GM12878 (cell line): ENCODE measurements at regions not wholly inside any gene's neighbourhood (a gene's known extent, or its start where the extent isn't known, plus 50 kb on each side); places are given as distances from the start of the nearest gene placed in this dataset.

Experiments used
- BCL11A ChIP-seq: IDR thresholded peaks from 2 replicates; pipeline ENCODE4 v1.6.1; 2011; ENCODE audit warnings: low read depth, low read length
- MYB ChIP-seq: fragments of 150-350 bp; IDR thresholded peaks from 2 replicates; pipeline ENCODE4 v1.6.1; 2014; ENCODE audit warnings: mild to moderate bottlenecking, low read depth, low read length, borderline replicate concordance
- POLR2A ChIP-seq: IDR thresholded peaks from 2 replicates; pipeline ENCODE4 v1.6.1; 2011; ENCODE audit warnings: low read depth, mild to moderate bottlenecking, low read length
- RAD21 ChIP-seq: IDR thresholded peaks from 2 replicates; pipeline ENCODE4 v1.6.1; 2011; ENCODE audit warnings: mild to moderate bottlenecking, low read depth, low read length, moderate library complexity; ENCODE audit not compliant: insufficient read depth
- RAD51 ChIP-seq: fragments of 450-650 bp; IDR thresholded peaks from 2 replicates; pipeline ENCODE4 v1.6.1; 2016; ENCODE audit warnings: moderate library complexity, mild to moderate bottlenecking, inconsistent platforms
- RB1 ChIP-seq: fragments of 450-650 bp; formaldehyde crosslinking; IDR thresholded peaks from 2 replicates; pipeline ENCODE4 v1.6.1; 2017; ENCODE audit warnings: mild to moderate bottlenecking, borderline replicate concordance
- TAF1 ChIP-seq: IDR thresholded peaks from 2 replicates; pipeline ENCODE4 v1.6.1; 2011; ENCODE audit warnings: mild to moderate bottlenecking, low read depth, low read length, borderline replicate concordance
- TCF12 ChIP-seq: IDR thresholded peaks from 2 replicates; pipeline ENCODE4 v1.6.1; 2011; ENCODE audit warnings: low read depth, mild to moderate bottlenecking, low read length
- TF ChIP-seq, protein P1 (sequence below), 3 experiments: IDR thresholded peaks in 2 of 3; conservative IDR thresholded peaks in 1 of 3; 2 replicates each; pipeline ENCODE4 v1.5.1; 2011; ENCODE audit warnings: low read depth in 3 of 3, low read length in 3 of 3, mild to moderate bottlenecking in 3 of 3, control low read depth in 2 of 3, moderate library complexity in 2 of 3, inconsistent platforms in 1 of 3, mixed read lengths in 1 of 3; ENCODE audit not compliant: control insufficient read depth in 2 of 3, insufficient read depth in 1 of 3; ENCODE audit errors: extremely low read depth in 1 of 3
- TF ChIP-seq, protein P2 (sequence below): IDR thresholded peaks from 2 replicates; pipeline ENCODE4 v1.6.1; 2011; ENCODE audit warnings: low read depth, low read length, improper control_type of control experiment, borderline replicate concordance
- TF ChIP-seq, protein P3 (sequence below): fragments of 450-650 bp; IDR thresholded peaks from 2 replicates; pipeline ENCODE4 v1.6.1; 2016; ENCODE audit warnings: mild to moderate bottlenecking
- TF ChIP-seq, protein P4 (sequence below): fragments of 450-650 bp; IDR thresholded peaks from 2 replicates; pipeline ENCODE4 v1.6.1; 2018; ENCODE audit warnings: borderline replicate concordance, mild to moderate bottlenecking; ENCODE audit not compliant: partially characterized antibody

DNA sequence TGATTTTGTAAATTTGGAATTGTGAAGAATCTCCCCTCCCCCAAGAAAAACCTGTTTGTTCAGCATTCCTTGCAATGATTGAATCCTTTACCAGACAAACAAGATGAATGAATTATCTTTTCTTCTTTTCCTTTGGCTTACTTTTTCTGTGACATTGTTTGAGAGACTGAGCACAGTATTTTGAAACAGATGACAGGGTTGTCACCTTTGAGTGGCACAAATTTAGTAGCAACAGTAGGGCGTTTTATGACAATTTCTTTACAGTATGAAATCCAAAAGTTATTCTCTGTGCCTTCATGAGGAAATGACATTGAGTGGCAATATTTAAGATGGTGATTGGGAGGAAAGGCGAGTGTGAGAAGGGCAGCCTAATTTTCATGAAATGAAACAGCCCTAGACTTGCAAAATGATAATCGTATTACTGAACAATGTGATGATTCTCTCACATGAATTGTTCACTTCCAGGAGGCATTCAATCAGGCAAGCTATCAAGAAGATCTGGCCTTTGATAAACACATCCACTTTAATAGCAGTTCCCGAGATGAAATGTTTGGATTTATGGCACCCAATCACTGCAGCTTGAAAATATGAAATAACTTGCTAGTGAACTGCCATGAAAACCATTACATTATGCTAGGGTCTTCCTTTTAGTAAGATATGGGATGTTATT lies 68.6 kb upstream of the SCEL start:
- no peak for TF ChIP-seq RAD51
- no peak for TF ChIP-seq TAF1
- TF ChIP-seq POLR2A, result no peak
- TF ChIP-seq, protein P1, sequence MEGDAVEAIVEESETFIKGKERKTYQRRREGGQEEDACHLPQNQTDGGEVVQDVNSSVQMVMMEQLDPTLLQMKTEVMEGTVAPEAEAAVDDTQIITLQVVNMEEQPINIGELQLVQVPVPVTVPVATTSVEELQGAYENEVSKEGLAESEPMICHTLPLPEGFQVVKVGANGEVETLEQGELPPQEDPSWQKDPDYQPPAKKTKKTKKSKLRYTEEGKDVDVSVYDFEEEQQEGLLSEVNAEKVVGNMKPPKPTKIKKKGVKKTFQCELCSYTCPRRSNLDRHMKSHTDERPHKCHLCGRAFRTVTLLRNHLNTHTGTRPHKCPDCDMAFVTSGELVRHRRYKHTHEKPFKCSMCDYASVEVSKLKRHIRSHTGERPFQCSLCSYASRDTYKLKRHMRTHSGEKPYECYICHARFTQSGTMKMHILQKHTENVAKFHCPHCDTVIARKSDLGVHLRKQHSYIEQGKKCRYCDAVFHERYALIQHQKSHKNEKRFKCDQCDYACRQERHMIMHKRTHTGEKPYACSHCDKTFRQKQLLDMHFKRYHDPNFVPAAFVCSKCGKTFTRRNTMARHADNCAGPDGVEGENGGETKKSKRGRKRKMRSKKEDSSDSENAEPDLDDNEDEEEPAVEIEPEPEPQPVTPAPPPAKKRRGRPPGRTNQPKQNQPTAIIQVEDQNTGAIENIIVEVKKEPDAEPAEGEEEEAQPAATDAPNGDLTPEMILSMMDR (IDR thresholded peaks at IDR 0.05 in 2 of 3, conservative IDR thresholded peaks at IDR 0.05 in 1 of 3; ENCODE audit: control insufficient read depth in 2 of 3, extremely low read depth in 1 of 3, insufficient read depth in 1 of 3, low read depth in 3 of 3, low read length in 3 of 3), result no peak
- no peak for TF ChIP-seq RAD21
- TF ChIP-seq MYB, result no peak
- TF ChIP-seq, protein P2, sequence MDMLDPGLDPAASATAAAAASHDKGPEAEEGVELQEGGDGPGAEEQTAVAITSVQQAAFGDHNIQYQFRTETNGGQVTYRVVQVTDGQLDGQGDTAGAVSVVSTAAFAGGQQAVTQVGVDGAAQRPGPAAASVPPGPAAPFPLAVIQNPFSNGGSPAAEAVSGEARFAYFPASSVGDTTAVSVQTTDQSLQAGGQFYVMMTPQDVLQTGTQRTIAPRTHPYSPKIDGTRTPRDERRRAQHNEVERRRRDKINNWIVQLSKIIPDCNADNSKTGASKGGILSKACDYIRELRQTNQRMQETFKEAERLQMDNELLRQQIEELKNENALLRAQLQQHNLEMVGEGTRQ, result no peak
- no peak for TF ChIP-seq TCF12
- TF ChIP-seq, protein P3, sequence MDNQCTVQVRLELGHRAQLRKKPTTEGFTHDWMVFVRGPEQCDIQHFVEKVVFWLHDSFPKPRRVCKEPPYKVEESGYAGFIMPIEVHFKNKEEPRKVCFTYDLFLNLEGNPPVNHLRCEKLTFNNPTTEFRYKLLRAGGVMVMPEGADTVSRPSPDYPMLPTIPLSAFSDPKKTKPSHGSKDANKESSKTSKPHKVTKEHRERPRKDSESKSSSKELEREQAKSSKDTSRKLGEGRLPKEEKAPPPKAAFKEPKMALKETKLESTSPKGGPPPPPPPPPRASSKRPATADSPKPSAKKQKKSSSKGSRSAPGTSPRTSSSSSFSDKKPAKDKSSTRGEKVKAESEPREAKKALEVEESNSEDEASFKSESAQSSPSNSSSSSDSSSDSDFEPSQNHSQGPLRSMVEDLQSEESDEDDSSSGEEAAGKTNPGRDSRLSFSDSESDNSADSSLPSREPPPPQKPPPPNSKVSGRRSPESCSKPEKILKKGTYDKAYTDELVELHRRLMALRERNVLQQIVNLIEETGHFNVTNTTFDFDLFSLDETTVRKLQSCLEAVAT, result no peak
- no peak for TF ChIP-seq RB1
- no peak for TF ChIP-seq BCL11A
- TF ChIP-seq, protein P4, sequence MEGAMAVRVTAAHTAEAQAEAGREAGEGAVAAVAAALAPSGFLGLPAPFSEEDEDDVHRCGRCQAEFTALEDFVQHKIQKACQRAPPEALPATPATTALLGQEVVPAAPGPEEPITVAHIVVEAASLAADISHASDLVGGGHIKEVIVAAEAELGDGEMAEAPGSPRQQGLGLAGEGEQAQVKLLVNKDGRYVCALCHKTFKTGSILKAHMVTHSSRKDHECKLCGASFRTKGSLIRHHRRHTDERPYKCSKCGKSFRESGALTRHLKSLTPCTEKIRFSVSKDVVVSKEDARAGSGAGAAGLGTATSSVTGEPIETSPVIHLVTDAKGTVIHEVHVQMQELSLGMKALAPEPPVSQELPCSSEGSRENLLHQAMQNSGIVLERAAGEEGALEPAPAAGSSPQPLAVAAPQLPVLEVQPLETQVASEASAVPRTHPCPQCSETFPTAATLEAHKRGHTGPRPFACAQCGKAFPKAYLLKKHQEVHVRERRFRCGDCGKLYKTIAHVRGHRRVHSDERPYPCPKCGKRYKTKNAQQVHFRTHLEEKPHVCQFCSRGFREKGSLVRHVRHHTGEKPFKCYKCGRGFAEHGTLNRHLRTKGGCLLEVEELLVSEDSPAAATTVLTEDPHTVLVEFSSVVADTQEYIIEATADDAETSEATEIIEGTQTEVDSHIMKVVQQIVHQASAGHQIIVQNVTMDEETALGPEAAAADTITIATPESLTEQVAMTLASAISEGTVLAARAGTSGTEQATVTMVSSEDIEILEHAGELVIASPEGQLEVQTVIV, result no peak
